HG03342 (cell line): ENCODE measurements at regions not wholly inside any gene's neighbourhood (a gene's known extent, or its start where the extent isn't known, plus 50 kb on each side); places are given as distances from the start of the nearest gene placed in this dataset.
A peak's percentile ranks its signal among the peaks of the same experiment; 100 is the strongest.

Source experiments
- ATAC-seq: cut with Tn5 transposase; IDR thresholded peaks from one replicate; pipeline ENCODE4 v1.9.1; 2021; ENCODE audit warnings: mild to moderate bottlenecking, moderate library complexity; ENCODE audit not compliant: unreplicated experiment

- ATAC-seq = no peak
These were observed 222.0 kb upstream of the CPNE8 start for GRCh38 chr12:39127401-39127800.

DNA sequence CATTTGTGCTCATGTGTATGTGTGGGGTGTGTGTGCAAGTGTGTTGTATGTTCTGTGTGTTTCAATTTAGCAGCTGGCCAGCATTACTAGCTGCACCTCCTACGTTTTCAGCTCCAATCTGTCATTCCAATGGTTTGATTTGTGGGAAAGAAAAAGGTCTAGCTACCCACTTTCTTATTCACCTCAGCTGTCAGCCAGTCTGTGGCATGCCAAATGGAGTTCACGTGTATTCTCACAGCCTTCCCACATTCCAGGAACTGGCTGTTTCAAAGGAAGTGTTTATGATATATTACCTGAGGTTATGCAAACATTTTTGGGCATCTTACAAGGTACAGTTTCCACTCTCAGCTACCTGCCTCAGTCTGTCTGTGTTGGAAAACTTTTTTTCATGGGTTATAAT, 220.2 kb upstream of the CPNE8 start:
- ATAC-seq = no peak

- ATAC-seq = no peak
These were observed 219.4 kb upstream of the CPNE8 start for GRCh38 chr12:39124768-39125167.

GRCh38 chr12:39123580-39124253, 218.3 kb upstream of the CPNE8 start:
- no peak for ATAC-seq

GRCh38 chr12:39122562-39123204, 217.3 kb upstream of the CPNE8 start:
- ATAC-seq = no peak

DNA sequence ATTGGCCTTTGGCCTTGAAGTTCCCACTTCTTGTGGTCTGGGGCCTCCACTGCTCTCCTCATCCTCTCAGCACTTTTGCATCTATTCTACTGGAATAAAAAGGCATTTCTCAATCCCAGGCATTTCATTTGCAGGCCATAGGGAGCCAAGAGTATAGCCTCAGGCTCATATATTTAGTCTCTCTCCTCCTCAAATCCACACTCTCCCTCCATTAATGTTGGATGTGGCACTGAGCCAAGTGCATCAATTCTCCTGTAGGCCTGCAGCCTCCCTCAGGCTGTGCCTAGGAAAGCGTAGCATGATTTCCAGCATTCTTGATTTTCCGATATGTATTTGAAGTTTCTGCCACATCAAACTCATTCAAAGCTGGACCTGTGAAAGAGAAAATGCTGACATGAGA, 211.5 kb upstream of the CPNE8 start:
- no peak for ATAC-seq

DNA sequence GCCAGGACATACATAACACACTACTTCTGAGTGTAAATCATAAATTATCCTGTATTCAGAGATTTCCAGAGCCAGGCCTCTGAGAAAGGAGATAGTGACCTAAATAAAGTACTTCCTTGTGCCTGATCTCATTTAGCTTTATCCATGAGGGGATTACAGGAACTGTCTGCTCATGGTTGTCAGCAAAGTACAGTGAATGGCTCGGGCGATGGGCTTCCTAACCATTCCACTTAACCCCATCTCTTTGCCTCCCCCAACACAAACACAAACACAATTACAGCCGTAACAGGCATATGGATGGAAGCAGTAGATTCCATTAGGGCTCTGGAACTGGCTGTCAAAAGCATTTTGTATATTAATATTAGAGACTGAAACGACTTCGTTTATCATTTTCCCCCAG, 206.7 kb upstream of the CPNE8 start:
- no peak for ATAC-seq

DNA sequence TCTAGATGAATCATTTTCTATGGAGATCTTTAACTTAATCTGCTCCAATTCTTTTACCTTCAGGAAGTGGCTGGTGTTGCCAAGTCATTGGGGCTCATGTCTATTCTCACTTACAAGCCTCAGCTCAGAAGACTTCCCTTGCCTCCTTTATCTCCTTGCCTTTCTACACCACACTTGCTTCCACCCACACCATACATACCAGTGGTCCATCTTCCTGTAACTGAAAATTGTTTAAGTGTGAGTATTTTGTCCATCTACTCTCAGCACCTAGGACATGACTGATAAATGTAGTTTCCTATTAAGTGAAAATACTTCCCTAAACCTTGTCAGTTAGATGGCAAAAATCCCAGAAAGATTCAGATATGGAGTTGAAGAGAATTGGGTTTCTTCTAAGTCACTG, 199.7 kb upstream of the CPNE8 start:
- no peak for ATAC-seq

- peak; percentile 99 for ATAC-seq
These were observed 198.3 kb upstream of the CPNE8 start for GRCh38 chr12:39103552-39104165.

- ATAC-seq = no peak
These were observed 197.3 kb upstream of the CPNE8 start for GRCh38 chr12:39102474-39103209.

GRCh38 chr12:39095636-39096330, 190.4 kb upstream of the CPNE8 start:
- ATAC-seq = no peak

GRCh38 chr12:39081910-39082309, 176.5 kb upstream of the CPNE8 start:
- ATAC-seq = no peak

DNA sequence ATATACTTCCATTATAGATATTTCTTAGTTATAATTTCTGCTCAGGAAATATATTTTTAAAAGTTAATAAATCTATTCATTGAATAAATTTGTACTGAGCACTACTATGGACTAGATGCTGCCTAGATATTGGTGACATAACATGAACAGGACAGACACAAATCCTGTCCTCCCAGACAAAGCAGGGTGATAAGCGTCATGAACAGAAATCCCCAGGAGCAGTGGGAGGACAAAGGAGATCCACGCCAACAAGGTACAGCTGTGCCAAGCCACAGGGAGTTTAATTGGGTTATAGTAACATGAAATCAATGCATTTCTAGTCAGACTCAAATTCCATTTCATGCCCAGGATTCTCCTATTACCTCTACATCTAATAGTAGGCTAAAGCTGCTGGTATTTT, 171.8 kb upstream of the CPNE8 start:
- ATAC-seq = no peak

DNA sequence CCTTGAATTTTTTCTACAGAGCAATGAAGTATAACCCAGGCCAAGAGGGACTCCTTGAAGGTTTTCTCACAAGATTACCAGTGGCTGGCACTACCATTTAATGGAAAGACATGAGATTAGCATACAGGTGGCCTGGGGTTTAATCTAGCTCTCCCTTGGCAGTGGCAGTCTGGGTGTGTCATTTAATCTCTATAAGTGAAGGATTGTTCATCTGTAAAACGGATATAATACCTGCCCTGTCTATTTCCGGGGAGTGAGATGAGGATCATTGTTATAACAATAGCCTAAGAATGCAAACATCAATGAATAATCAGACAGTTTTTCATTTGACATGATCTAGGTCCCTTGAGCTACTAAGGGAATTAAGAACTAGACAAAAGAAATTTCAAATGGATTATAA, 168.7 kb upstream of the CPNE8 start:
- ATAC-seq = no peak

DNA sequence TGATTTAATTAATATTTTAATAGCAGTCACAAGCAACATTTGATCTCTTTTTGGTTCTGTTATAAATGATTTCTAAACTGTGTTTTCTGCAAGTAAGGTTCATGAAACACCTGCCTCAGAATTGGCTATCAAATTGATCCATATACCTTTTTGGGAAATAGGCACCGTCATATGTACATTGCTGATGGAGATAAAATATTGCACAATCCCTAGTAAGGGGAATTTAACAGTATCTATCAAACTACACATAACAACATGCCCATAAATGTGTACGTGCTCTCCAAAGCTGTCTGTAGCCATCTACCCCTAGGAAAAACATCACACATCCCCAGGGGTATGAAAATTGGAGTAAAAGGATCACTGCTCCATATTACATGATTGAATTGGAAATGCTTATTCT, 167.3 kb upstream of the CPNE8 start:
- no peak for ATAC-seq

DNA sequence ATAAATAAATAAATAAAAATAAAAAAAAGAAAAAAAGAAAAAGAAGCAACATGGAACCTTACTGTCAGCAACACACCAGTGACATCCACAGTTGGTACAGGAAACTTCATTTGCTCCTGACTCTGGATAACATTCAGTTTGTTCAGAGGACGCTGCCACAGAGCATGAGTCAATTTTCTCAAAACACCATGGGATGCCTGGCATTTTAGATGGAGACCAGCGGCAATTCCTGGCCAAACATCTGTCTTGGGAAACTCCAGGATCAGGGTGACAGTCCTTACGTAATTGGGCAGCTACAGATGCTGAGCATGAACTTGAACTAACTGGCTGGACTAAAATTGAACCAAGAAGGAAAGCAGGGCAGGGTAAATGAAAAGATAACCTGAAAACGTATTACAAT, 166.2 kb upstream of the CPNE8 start:
- no peak for ATAC-seq

- no peak for ATAC-seq
These were observed 165.4 kb upstream of the CPNE8 start for GRCh38 chr12:39070775-39071174.

DNA sequence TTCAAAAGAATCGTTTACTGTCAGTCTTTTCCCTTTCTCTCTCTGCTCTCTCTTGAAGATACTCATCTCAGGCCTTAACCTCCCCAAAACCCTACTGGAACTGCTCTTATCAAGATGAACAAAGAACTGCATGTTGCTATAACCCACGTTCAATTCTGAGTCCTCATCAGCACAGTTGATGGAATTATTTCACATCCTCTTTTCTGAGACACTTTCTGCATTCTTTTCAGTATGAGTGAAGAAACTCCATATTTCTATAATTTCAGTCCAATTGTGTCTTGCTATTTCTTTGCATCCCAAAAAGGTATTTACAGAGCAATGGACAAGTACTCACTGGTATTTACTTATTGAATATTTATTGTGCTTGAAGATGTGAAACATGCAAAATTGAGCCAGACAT, 160.1 kb upstream of the CPNE8 start:
- no peak for ATAC-seq

GRCh38 chr12:39064708-39065107, 159.3 kb upstream of the CPNE8 start:
- ATAC-seq = no peak

DNA sequence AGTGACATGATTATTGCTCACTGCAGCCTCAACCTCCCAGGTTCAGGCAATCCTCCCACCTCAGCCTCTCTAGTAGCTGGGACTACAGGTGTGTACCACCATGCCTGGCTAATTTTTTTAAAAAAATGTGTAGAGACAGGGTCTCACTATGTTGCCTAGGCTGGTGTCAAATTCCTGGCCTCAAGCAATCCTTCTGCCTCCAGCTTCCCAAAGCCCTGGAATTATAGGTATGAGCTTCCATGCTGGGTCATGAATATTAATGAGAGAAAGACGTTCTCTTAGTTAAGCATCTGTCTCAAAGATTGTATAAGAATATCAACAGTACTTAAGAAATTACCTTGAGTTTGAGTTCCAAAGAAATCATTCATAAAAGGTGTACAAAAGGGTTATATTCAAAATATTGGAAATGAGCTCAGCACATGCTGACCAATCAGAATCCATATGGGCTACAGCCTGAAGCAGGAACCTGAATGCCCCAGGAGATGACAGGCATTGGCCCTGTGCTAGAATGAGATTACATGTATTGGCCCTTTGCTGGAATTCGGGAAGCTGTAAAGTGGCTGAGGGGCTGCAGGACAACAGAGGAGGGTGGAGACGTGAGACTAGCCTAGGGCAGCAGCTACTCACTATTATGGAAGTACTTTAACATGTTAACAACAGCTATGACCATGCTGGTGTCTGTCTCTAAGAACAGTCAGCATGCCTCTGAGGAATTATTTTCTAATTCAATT, 157.0 kb upstream of the CPNE8 start:
- ATAC-seq = no peak

- no peak for ATAC-seq
These were observed 156.2 kb upstream of the CPNE8 start for GRCh38 chr12:39061576-39061975.
